ENCODE measurements at regions not wholly inside any gene's neighbourhood (a gene's known extent, or its start where the extent isn't known, plus 50 kb on each side); places are given as distances from the start of the nearest gene placed in this dataset.

DNA sequence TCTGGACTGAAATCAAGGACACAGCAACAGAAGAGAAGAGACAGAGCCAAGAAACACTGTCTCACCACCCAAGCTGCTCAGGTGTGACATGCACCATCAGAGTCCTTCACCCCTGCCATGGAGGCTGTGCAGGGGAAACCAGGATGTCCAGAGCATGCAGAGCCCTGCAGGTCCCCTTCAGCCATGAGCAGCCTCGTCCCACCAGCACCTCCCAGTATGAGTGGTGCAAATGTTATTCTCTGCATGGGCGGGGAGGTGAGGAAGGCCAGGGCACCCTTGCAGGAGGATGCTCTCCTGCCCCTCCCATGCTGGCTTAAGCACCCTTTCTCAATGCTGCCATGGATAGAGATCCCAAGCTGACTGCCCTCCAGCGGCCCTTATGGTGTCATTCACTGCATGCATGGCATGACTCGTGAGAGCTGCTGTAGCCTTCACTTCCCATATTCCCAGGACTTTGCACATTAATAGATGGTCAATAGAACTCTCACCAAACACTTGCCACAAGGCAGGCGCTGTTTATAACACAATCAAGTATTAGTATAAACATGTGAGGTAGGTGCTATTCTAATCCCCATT, 171.0 kb downstream of the ANAPC1 start:
- no peak for DNase-seq (ENCODE audit: low read depth, low spot score)
- H3K4me3 ChIP-seq (ENCODE audit: low read length) = no peak overlapping the region

DNA sequence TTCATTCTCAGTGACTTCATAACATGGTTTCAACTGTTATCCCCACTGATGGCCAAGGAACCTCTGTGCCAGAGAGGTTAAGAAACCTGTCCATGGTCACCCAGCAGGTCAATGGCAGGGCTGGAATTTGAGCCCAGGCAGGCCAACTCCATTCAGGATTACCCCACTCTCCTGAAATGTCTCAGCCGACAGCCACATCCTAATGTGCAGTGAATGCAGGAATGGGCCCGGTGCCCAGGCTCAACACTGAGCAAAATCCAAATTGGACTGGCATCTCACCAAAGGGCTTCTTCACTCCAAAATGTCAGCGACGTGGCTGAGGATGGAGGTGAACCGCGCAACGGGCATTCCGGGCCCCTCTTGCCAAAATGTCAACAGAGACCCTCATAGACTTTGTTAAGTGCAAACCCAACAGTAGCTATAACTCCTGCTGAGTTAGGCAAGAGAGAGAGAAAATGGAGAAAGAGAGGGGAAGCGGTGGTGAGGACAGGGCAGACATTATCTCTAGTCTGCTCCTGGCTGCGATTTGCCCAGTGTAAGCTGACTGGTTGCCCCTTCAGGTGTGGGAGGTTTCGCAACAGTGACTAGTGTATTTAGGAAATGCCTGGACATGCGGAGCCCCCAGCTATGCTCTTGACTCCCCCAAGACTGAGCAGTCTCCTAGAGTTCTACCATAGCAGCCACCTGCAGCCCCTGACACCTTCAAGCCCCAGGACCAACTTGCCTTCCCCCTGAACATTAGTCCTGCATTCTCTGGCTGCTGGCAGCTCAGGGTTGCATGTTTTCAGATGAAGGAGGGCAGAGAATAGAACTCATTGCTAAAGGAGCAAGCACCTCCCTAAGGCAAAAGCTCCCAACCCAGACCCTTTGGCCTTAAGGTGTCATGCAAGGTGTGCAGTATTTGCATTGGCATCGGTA, 167.7 kb downstream of the ANAPC1 start:
- H3K4me3 ChIP-seq (ENCODE audit: low read length) = no peak overlapping the region
- no peak for DNase-seq (ENCODE audit: low read depth, low spot score)

DNA sequence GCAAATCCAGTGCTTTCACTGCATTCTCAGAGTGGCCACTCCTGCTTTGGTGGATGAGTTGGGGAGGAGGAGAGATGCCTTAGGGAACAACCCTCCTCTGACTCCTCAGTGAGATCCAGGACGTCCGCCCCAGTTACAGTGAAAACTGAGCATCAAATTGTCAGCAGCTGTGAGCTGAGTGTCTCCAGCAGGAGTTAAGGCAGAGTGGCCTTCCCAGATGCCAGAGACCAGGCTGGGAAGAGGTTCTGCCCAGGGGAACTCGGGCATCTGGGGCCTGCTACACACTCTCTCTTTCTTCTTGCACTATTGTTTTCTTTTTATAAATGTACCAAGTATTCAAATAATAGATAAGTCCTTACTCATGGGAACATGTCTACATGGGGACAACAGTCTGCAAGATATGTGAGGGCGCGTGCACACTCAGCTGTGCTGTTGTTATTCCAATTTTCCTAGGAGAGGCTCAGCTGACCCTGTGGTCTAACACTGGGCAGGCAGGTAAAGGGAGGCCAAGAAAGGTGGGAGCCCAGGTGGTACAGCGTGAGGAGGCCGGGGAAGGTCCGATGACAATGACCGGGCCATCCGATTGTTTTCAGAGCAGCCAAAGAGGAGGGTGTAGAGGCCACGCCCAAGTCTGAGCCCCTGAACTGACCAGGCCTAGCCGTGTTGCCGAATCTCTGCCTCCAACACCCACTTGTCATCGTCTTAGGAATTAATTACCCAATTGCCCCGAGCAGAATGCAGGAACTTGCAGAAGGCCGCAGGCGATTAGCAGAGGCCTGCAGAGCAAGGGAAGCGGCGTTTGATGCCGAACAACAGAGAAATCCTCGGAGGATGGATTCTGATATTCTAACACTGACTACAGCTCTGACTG, 166.9 kb downstream of the ANAPC1 start:
- no peak for DNase-seq (ENCODE audit: low read depth, low spot score)
- H3K4me3 ChIP-seq (ENCODE audit: low read length) = no peak overlapping the region

Measured in Jurkat, Clone E6-1 (cell line).